ENCODE measurements at regions not wholly inside any gene's neighbourhood (a gene's known extent, or its start where the extent isn't known, plus 50 kb on each side); places are given as distances from the start of the nearest gene placed in this dataset.

DNA sequence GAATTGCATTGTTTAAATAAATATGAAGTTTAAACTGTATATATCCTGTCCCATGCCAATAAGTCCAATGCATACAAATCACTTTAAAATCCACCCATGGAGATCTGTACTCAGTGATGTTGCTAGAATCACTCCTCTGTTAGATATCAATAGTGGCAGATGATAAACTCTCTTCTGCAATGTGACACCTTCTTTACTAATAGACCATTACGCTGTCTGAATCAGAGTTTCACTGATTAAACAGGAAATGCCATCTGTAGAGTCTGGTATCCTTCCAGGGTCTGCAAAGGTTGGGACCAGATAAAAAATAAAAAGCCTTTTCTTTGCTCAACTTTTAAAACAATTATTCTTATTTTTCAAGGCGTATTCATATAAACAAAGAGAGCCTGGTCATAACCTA is 134.5 kb downstream of the EDN3 start (continued):
- no peak for TF ChIP-seq REST (IDR thresholded peaks at IDR 0.05; ENCODE audit: low read depth, low read length)
- TF ChIP-seq MEF2A (IDR thresholded peaks at IDR 0.05; ENCODE audit: borderline replicate concordance, low read depth) = no peak
- peak; percentile 71 for TF ChIP-seq PBX3 (IDR thresholded peaks at IDR 0.05)
- TF ChIP-seq TEAD4 (IDR thresholded peaks at IDR 0.05; ENCODE audit: borderline replicate concordance, insufficient read depth) = no peak
- no peak for TF ChIP-seq FOXJ3 (CRISPR knock-in tag; IDR thresholded peaks at IDR 0.05)
- TF ChIP-seq ZBTB33 (IDR thresholded peaks at IDR 0.05; ENCODE audit: borderline replicate concordance, low read depth) = no peak
- TF ChIP-seq SMC3 (IDR thresholded peaks at IDR 0.05; ENCODE audit: low read depth, low read length) = no peak
- TF ChIP-seq ELF1 (IDR thresholded peaks at IDR 0.05) = no peak

DNA sequence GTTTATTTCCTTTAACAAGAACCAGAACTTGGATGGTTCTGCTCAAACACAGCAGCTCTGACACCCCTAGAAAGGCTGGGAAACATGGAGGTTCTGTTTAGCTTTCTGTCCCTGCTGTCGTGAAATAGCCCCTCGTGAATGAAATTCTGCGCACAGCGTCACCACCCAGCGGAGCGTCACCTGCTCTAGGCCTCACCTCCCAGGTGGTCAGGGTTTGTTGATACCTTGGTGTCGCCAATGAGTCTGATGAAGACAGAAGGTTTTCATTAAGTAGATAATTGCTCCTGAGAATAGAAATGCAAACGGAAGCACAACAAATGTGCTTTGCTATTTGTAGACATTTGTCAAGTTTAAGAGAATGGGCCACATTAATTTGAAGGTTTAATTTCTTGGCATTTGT is 135.1 kb downstream of the EDN3 start:
- Histone ChIP-seq H3K36me3 (replicated peaks in 1 of 2; ENCODE audit: control insufficient read depth in 1 of 2, insufficient read depth in 2 of 2, low read length in 1 of 2) (no peaks in the 10 kb centered on the region), H3K4me1 (ENCODE audit: control insufficient read depth in 1 of 2, insufficient read depth in 2 of 2, low read depth in 1 of 2, low read length in 1 of 2) (peaks cover 28 to 65% of the 10 kb centered on the region in 2 experiments)
- CTCF ChIA-PET = interaction anchor here (0.6 to 5.4 kb wide), 3 partner anchors 20 to 1398 kb away, joined by 3 to 45 read pairs (median 29); no protein-coding TSS in a partner anchor

More for the DNA sequence above, 135.1 kb downstream of the EDN3 start:
- Histone ChIP-seq H3K9ac (no peak overlapping the region), H3K27ac (ENCODE audit: low read depth in 2 of 2, low read length in 1 of 2) (peak overlapping the region in 1 of 2 experiments; percentile 85; a peak in 2 of 4 replicates), H3K27me3 (ENCODE audit: insufficient read depth) (no peaks in the 10 kb centered on the region), H3K9me3 (no peaks in the 10 kb centered on the region), H3K4me2 (peak overlapping the region; percentile 55), H3K4me3 (ENCODE audit: low read depth in 2 of 2, low read length in 1 of 2) (no peak overlapping the region), H4K20me1 (ENCODE audit: insufficient read depth) (no peaks in the 10 kb centered on the region), H2AFZ (ENCODE audit: low read depth) (peak overlapping the region; percentile 47; the same call in 1 of the 2 replicates), H3F3A (replicated peaks; ENCODE audit: insufficient read depth) (no peaks in the 10 kb centered on the region), H3K9me2 (no peaks in the 10 kb centered on the region), H3K79me2 (ENCODE audit: insufficient read depth) (no peaks in the 10 kb centered on the region)
- POLR2A ChIA-PET = no interaction called here
- no peak for DNase-seq
- 71% methylated on average over 8 of the region's 8 CpGs for WGBS (ENCODE audit: low lambda C conversion rate)
- TF ChIP-seq TCF12 (IDR thresholded peaks at IDR 0.05) (peak; percentile 12; the same call in 1 of the 2 replicates), EP300 (IDR thresholded peaks at IDR 0.05; ENCODE audit: borderline replicate concordance in 1 of 2, low read depth in 1 of 2, low read length in 1 of 2) (peak in 1 of 2 experiments; percentile 64; a peak in 2 of 4 replicates), USF2 (IDR thresholded peaks at IDR 0.05; ENCODE audit: borderline replicate concordance, low read depth, low read length) (no peak), GATA2 (CRISPR knock-in tag; IDR thresholded peaks at IDR 0.05) (0 out of 2 replicates have a peak, but pooled peaks have one; percentile 8)
